GM21529 (cell line): ENCODE measurements at regions not wholly inside any gene's neighbourhood (a gene's known extent, or its start where the extent isn't known, plus 50 kb on each side); places are given as distances from the start of the nearest gene placed in this dataset.
"Not testable (repeated sequence)": the region's sequence is repeated elsewhere in the genome, so short reads cannot be mapped to it uniquely, and the experiment has no call there.

Source experiments
- ATAC-seq: cut with Tn5 transposase; IDR thresholded peaks from one replicate; pipeline ENCODE4 v1.9.1; 2021; ENCODE audit not compliant: unreplicated experiment

DNA sequence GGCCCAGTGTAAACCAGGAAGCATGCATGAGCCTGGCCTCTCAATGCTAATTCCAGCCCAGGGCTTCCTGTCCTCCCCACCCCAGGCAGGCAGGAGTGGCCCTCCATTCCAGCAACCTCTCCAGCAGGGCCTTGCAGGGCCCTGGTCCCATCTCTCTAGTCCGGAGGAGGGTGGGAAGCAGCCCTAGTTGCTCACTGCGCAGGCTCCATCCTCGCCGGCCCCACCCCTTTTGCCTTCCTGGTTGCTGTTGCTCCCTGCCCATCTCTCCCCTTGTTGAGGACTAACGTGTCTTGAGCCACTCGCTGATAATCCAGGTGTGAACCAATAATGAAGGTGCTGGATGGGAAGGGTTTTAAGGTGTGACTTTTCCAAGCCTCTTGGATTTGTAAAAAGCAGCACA, 161.2 kb upstream of the BCOR start:
- ATAC-seq: no peak

DNA sequence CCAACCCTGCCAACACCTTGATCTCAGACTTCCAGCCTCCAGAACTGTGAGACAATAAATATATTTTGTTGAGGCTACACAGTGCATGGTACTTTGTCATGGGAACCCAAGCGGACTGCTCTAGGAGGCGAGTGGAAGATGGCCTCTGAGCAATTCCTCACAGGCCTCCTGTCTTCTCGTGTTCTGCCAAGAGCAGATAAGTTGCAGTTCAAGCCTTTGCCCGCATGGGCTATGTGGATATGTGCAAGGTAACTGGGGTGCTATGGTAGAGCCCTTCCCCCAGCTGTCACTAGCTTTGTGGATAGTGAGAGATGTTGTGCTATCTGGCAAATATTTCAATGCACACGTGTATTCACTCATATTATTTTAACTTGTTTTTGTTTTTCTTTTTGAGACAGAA, 156.0 kb upstream of the BCOR start:
- ATAC-seq: no peak

DNA sequence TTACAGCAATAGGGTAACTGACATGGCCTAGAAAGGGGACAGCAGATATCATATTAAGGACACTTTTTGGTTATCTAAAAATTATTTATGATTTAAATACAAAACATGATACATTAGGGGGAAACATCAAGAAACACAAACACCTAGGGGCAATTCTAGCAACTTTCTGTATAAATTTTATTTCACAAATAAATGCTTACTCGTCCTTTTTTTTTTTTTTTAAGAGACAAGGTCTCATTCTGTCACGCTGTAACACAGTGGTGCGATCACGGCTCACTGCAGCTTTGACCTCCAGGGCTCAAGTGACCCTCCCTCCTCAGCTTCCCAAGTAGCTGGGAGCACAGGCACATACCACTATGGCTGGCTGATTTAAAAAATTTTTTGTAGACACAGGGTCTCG, 151.8 kb upstream of the BCOR start:
- no peak for ATAC-seq

DNA sequence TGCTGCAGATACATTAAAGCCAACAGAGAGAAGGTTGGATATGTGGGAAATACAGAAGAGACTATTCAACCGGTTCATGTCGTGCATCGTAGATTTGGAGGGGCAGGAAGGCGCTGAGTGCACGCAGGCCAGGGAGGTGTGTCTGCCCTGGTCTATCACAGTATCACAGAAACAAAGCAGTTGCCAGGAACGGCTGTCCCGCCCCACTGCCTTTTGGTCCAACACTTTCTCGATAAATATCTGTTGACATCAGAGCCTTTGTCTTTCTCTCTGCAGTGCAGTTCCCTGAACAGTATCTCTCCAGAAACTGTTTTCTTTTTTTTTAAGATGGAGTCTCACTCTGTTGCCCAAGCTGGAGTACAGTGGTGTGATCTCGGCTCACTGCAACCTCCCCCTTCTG, 151.1 kb upstream of the BCOR start:
- no peak for ATAC-seq

DNA sequence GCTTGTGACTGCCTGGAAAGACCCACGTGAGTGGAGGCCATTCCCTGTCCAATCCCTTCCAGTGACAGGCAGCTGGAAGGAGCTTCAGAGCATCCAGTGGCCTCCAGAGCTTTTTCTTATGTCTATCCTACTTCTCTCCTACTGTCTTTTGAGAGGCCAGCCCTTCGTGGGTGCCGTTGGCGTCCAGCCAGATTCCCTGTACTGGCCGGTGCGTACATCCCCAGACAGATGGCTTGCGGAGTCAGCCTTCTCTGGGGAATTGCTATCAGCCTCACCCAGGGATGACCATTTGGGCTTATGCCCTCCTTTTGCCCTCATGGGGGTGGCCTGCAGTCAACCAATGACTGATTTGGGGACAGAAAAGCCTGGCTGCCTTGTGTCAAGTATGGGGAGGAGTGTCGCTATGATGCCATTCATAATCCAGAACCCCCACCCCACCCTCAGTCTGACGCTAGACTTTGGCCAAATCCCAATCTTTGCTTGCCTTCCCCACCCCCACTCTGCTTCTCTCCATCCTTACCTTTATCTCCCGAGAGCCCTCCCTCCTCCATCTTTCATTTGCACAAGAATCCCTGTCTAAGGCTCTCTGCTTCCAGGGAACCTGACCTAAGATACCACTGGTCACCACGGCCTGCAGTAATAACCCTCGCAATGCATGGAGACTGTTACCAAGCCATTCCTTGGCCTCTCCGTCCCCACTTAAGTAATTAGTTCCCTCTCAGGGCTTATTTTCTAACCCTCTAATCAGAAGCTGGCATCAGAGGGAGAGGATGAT, 150.3 kb upstream of the BCOR start:
- ATAC-seq: no peak

DNA sequence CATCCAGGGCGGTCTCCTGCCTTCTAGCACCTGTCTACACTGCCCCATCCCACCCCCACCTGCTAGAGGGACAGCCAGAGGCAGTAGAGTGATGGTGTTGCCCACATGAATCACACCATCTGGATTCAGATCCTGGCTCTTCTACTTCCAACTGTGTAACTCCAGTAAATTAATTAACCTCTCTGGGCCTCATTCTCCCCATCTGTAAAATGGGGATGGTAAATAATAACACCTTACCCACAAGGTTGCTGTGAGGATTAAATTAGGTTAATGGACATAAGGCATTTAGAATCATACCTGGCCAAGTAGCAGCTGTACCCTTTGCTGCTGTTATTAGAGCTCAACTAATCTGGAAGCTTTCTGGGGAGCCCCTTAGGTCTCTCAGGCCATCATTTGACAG, 149.6 kb upstream of the BCOR start:
- no peak for ATAC-seq

DNA sequence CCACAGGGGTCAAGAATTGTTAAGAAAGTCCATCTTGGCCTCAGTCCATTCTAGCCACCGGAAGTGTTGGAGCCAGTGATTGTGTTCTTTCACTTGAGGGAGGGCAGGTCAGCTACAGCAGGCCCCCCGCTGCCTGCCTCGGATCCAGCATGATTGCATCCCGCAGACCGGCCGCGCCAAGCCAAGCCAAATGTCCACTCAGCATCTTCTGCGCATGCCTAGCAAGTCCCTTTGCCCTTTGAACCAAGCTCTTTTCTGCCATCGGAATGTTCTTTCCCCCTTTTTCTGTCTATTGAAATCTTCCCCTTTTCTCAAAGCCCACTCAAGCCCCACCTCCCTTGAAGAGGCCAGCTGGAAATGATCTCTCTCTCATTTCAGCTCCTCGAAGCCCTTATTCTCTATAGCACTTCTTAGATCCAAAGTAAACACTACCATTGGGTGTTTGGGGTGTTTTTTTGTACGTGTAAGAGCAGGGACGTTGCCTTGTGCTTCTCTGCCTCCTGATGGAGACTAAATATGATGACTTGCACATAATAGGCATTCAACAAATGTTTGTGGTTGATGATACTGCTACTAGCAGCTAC, 147.8 kb upstream of the BCOR start:
- ATAC-seq: no peak

DNA sequence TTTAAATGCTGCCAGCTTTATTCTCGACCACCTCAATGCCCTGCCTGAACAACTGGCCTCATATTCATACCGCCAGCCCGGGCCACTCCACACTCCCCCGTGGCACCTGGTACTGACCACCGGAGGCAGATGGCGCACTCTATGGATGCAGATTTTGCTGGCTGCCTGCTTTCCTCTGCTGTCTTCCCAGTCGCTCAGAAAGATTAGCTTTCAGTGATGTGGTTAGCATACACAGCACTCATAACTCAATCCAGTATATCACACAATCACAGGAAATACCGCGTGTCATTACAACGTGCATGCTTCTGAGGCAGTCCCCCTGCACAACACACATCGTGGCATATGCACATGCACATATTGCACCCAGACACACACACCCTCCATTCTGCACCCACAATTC, 147.2 kb upstream of the BCOR start:
- no peak for ATAC-seq

DNA sequence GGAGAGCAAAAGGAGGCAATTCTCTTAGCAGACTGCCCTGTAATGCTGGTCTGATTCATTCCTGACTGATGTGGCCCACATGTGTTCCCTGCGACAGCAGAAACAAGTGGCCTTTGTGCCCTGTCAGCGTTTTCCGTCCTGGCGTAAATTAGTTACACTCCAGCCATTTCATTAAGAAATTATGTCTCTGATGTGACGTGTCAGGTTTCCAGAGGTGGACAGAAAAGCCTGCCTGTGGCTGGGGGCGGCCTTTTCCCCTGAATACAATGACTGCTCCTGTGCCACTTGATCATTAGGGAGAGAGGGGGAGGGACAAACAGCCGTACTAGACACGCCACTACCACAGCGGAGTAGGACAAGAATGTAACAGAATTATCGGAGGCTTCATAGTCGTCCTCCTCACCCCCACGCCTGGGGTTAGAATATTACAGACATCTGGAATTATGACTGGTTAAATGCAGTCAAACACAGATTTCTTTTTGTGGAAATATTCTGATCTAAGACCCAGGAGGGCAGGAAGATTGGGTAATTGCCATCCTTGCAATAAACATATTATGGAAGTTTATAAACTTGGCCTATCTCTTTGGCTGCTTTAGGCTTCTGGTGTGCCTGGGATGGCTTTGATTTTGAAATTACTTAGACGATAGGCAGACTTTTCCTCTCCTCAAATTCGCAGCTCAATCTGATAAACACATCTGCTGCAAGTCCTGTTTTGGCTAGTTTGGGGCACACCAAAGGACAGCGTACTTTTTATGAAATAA, 146.2 kb upstream of the BCOR start:
- no peak for ATAC-seq

DNA sequence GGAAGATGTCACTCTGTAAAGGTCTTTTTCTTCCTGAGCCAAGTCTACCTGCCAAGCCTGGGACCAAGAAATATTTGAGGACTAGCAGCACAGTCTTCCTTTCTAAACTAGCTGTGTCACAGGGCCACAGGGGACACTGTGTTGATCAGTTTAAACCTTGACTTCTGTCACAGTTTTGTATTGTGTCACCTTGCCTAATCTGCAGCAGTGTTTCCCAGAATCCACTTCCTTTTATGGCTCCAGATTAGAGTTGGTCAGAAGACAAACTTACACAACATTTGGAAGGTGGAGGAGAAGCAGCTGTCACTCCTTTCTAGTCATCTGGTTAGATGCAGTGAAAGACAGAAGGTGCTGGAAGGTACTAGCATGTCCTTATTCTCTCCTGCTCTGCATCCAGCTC, 143.1 kb upstream of the BCOR start:
- ATAC-seq: no peak

DNA sequence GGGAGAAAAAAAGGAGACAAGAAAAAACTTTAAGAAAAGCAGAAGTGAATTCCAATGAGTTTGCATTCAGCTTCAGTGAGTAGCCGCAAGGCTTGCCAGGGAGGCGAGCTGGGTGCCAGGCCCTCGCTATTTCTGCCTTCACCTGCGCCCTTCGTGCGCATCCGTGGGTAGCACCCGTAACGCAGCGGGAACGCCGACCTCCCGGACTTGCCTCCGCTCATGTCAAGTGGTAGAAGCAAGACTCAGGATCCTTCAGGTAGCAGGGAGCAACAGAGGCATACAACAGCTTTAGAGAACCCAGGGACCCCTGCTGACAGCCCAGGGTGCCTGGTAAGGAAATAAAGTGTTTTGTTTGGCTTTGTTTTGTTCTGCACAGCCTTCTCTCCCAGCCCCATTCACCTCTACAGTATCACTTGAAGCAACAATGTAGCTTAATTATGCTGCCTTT, 140.0 kb upstream of the BCOR start:
- no peak for ATAC-seq

DNA sequence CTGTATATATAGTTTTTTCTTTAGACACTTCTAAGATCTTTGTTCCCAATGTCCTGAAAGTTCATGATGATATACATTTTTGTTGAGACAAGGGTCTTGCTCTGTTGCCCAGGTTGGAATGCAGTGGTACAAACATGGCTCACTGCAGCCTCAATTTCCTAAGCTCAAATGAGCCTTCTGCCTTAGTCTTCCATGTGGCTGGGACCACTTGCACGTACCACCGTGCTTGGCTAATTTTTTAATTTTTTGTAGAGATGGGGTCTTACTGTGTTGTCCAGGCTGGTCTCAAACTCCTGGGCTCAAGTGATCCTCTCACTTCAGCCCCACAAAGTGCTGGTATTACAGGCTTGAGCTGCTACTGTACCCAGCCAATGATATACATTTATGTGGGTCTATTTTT, 132.9 kb upstream of the BCOR start:
- ATAC-seq: no peak

DNA sequence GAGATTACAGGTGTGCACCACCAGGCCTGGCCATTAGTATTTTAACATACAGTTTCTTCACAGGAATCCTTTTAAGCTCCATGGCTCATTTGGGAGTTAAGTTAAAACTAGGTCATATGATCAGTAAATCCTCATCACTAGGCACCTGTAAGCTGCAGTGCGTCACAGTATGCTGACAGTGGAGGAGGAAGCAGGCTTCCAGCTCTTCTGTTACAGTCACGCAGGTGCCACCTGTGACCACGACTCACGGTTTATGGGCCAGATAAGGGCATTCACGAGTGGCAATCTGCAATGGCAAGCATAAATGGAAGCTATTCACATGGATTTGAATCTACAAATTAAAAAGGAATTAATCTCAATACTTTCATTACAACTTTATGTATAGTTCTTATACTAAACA, 129.4 kb upstream of the BCOR start:
- ATAC-seq: no peak

DNA sequence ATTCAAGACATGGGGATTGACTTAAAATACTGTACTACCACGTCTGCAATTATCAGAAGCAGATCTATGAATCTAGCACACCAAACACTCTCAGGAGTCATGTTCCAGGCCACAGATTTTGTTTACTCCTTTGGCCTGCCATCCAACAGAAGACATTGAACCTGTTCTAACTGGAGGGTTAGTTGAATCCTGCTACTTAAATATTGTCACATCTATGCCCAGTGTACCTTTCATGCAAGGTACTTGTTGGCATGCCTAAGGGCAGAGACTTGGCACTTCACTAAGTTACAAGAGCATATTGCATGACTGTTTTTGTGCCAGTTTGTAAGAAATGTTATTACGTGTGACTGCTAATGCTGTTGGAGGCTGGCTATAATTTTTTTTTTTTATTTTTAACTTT, 126.9 kb upstream of the BCOR start:
- no peak for ATAC-seq

DNA sequence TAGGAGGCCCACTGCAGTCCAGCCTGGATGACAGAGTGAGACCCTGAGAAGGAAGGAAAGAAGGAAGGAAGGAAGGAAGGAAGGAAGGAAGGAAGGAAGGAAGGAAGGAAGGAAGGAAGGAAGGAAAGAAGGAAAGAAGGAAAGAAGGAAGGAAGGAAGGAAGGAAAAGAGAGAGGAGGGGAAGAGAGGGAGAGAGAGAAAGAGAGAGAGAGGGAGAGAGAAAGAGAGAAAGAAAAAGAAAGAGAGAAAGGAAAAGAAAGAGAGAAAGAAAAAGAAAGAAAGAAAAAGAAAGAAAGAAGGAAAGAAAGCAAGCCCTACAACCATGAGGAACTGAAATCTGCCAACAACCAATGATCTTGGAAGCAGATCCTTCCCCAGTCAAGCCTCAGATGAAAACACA, 124.9 kb upstream of the BCOR start:
- ATAC-seq: not testable (repeated sequence)

DNA sequence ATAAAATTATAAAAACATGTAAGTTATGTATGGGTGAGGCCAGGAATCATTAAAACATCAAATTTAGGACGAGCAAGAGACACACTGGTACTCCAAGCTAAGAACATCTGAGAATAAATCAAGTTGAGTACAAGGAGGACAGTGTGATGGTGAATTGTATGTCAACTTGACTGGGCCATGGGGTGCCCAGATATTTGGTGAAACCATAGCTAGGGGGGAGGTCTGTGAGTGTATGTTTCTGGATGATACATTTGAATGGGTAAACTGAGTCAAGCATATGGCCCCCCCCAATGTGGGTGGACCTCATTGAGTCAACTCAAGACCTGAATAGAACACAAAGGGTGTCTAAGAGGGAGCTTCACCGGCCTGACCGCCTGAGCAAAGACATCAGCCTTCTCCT, 115.3 kb upstream of the BCOR start:
- ATAC-seq: no peak

DNA sequence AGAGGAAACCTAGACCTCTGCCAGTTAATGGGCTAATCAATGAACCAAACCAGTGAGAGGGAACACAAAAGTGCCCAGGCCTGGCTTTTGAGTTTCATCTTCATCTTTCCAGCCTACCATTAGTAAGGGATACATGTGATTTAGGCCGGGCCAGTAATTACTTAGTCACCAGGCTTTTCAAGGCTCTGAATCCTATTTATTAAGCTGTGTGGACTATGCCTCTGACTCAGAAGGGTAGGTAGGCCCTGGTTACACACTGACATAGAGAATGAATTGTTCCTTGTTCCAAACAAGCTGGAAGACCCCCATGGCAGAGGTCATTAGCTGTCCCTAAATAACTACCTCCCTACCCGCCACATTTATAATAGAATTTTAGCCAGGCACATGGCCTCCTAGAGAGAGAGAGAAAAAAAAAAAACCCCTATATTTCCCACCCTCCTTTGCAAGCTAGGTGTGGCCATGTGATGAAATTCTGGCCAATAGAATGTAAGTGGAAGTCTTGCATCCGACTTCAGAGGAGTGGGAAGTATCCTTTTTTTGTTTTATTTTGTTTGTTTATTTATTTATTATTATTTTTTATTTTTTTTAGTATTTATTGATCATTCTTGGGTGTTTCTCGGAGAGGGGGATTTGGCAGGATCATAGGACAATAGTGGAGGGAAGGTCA, 112.3 kb upstream of the BCOR start:
- ATAC-seq: no peak

DNA sequence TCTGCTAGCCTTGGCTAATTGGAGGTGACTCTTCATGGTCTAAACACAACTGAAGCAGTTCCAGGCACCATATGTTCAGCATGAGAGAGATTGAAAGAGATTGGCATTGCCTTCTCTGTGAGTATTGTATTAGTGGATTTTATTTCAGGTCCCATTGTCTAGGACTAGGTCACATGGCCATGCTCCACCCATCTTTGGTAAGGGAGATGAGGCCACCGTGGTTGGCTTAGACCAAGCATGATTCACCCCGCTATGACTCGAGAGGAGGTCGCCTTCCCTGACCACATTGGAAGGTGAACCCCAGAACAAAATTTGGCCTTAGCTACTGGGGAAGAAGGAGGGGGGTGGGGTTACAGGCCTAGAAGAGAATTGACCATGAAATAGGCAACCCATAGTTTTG, 109.9 kb upstream of the BCOR start:
- no peak for ATAC-seq

DNA sequence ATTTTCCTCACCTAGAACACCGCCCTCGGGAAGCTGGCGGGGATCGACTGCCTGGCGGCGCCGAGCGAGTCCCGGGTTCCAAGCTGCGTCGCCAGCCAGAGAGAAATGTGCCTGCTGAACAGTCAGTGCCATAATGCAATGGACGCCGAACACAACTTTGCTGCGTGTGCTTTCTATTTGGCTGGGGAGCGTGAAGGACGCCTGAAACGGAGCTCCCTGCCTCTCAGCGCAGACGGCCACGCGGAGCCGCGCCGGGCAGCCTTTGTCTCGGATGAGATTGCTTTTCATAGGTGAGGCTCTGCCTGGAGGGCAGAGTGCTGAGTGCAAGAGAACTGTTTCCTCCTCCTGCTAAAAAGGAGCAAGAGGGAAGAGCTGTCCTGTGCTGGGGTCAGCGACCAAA, 107.7 kb upstream of the BCOR start:
- ATAC-seq: no peak

DNA sequence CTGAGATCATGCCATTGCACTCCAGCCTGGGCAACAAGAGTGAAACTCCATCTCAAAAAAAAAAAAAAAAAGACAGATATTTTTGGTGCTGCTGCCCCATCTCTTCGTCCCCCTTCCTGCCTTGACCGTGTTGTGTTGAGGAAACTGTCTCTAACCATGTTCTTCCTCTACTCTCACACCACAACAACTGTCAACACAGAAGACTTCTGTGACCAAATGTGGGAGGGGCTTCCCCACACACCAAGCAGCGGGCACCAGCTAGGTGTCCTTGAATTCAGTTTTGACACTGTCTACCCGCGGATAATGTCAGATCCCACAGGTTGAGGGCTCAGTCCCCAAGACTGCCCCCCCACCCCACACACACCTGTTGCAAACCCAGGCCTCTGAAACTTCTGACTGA, 104.7 kb upstream of the BCOR start:
- ATAC-seq: no peak

DNA sequence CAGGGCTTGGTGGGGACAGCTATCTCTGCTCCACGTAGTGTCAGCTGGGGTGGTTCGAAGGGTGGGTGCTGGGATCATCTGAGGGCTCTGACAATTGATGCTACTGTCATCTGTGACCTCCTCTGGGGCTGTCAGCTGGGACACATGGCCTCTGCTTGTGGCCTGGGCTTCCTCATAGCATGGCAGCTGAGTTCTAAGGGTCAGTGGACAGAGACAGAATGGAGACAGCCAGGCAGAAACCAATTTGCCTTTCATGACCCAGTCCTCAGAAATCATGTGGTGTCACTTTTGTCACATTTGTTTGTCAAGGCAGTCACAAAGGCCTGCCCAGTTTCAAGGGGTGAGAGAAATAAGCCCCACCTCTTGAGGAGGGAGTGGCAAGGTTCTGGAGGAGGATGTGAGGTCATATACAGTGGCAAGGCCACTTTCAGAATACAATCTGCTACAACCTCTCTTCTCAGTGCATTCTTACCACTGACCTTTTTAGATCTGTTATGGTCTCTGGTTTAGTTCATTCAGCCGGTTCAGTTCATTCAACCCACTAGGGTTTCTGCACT, 103.6 kb upstream of the BCOR start:
- ATAC-seq: peak; percentile 90
